ENCODE measurements at regions not wholly inside any gene's neighbourhood (a gene's known extent, or its start where the extent isn't known, plus 50 kb on each side); places are given as distances from the start of the nearest gene placed in this dataset.
A peak's percentile ranks its signal among the peaks of the same experiment; 100 is the strongest.

- Mint-ChIP-seq H3K36me3 (no peaks in the 10 kb centered on the region), H3K4me1 (no peaks in the 10 kb centered on the region), H3K27ac (no peak overlapping the region), H3K27me3 (no peaks in the 10 kb centered on the region), H3K9me3 (no peaks in the 10 kb centered on the region), H3K4me3 (no peak overlapping the region)
- ATAC-seq, result no peak
Observed at GRCh38 chr7:153017223-153017622, 257.7 kb downstream of the ACTR3B start.

GRCh38 chr7:153021542-153021941 is 262.0 kb downstream of the ACTR3B start:
- Mint-ChIP-seq H3K36me3 (no peaks in the 10 kb centered on the region), H3K4me3 (no peak overlapping the region), H3K9me3 (no peaks in the 10 kb centered on the region), H3K4me1 (no peaks in the 10 kb centered on the region), H3K27ac (no peak overlapping the region), H3K27me3 (no peaks in the 10 kb centered on the region)
- no peak for ATAC-seq

- Mint-ChIP-seq H3K36me3 (no peaks in the 10 kb centered on the region), H3K9me3 (no peaks in the 10 kb centered on the region), H3K4me3 (no peak overlapping the region), H3K27me3 (no peaks in the 10 kb centered on the region), H3K4me1 (no peaks in the 10 kb centered on the region), H3K27ac (no peak overlapping the region)
- no peak for ATAC-seq
Observed at GRCh38 chr7:153022475-153023193, 263.1 kb downstream of the ACTR3B start.

GRCh38 chr7:153023194-153023592 is 263.6 kb downstream of the ACTR3B start:
- no peaks in the 10 kb centered on the region for H3K27me3 Mint-ChIP-seq
- H3K27ac Mint-ChIP-seq, result no peak overlapping the region
- ATAC-seq, result no peak
- H3K4me3 Mint-ChIP-seq, result no peak overlapping the region
- no peaks in the 10 kb centered on the region for H3K9me3 Mint-ChIP-seq
- H3K36me3 Mint-ChIP-seq, result no peaks in the 10 kb centered on the region
- no peaks in the 10 kb centered on the region for H3K4me1 Mint-ChIP-seq

GRCh38 chr7:153027210-153027609 is 267.7 kb downstream of the ACTR3B start:
- no peak overlapping the region for H3K27ac Mint-ChIP-seq
- no peaks in the 10 kb centered on the region for H3K4me1 Mint-ChIP-seq
- no peak overlapping the region for H3K4me3 Mint-ChIP-seq
- ATAC-seq, result no peak
- H3K36me3 Mint-ChIP-seq, result no peaks in the 10 kb centered on the region
- H3K27me3 Mint-ChIP-seq, result no peaks in the 10 kb centered on the region
- no peaks in the 10 kb centered on the region for H3K9me3 Mint-ChIP-seq

- no peaks in the 10 kb centered on the region for H3K36me3 Mint-ChIP-seq
- no peaks in the 10 kb centered on the region for H3K4me1 Mint-ChIP-seq
- H3K9me3 Mint-ChIP-seq, result no peaks in the 10 kb centered on the region
- no peak for ATAC-seq
- no peak overlapping the region for H3K27ac Mint-ChIP-seq
- no peak overlapping the region for H3K4me3 Mint-ChIP-seq
- no peaks in the 10 kb centered on the region for H3K27me3 Mint-ChIP-seq
Observed at GRCh38 chr7:153027904-153028303, 268.4 kb downstream of the ACTR3B start.

- H3K9me3 Mint-ChIP-seq, result no peaks in the 10 kb centered on the region
- no peak for ATAC-seq
- no peak overlapping the region for H3K27ac Mint-ChIP-seq
- H3K36me3 Mint-ChIP-seq, result no peaks in the 10 kb centered on the region
- no peaks in the 10 kb centered on the region for H3K4me1 Mint-ChIP-seq
- H3K4me3 Mint-ChIP-seq, result no peak overlapping the region
- no peaks in the 10 kb centered on the region for H3K27me3 Mint-ChIP-seq
Observed at GRCh38 chr7:153030976-153031375, 271.4 kb downstream of the ACTR3B start.

- no peaks in the 10 kb centered on the region for H3K36me3 Mint-ChIP-seq
- no peak overlapping the region for H3K4me3 Mint-ChIP-seq
- H3K4me1 Mint-ChIP-seq, result no peaks in the 10 kb centered on the region
- H3K27me3 Mint-ChIP-seq, result no peaks in the 10 kb centered on the region
- ATAC-seq, result no peak
- H3K9me3 Mint-ChIP-seq, result no peaks in the 10 kb centered on the region
- H3K27ac Mint-ChIP-seq, result no peak overlapping the region
Observed at GRCh38 chr7:153034791-153035190, 275.2 kb downstream of the ACTR3B start.

- no peaks in the 10 kb centered on the region for H3K9me3 Mint-ChIP-seq
Observed at GRCh38 chr7:153036396-153037063, 277.0 kb downstream of the ACTR3B start.

GRCh38 chr7:153043440-153043839 is 283.9 kb downstream of the ACTR3B start:
- H3K4me3 Mint-ChIP-seq, result no peak overlapping the region
- H3K9me3 Mint-ChIP-seq, result no peaks in the 10 kb centered on the region
- no peaks in the 10 kb centered on the region for H3K4me1 Mint-ChIP-seq
- H3K27ac Mint-ChIP-seq, result no peak overlapping the region
- no peaks in the 10 kb centered on the region for H3K36me3 Mint-ChIP-seq
- ATAC-seq, result peak; percentile 51
- H3K27me3 Mint-ChIP-seq, result no peaks in the 10 kb centered on the region

More at GRCh38 chr7:153036396-153037063, 277.0 kb downstream of the ACTR3B start:
- H3K27me3 Mint-ChIP-seq, result no peaks in the 10 kb centered on the region
- H3K27ac Mint-ChIP-seq, result no peak overlapping the region
- no peak overlapping the region for H3K4me3 Mint-ChIP-seq
- no peaks in the 10 kb centered on the region for H3K4me1 Mint-ChIP-seq
- ATAC-seq, result no peak
- H3K36me3 Mint-ChIP-seq, result no peaks in the 10 kb centered on the region

GRCh38 chr7:153044981-153045380 is 285.4 kb downstream of the ACTR3B start:
- no peaks in the 10 kb centered on the region for H3K27me3 Mint-ChIP-seq

GRCh38 chr7:153047079-153047959 is 287.8 kb downstream of the ACTR3B start:
- Mint-ChIP-seq H3K27ac (no peak overlapping the region), H3K27me3 (no peaks in the 10 kb centered on the region), H3K36me3 (no peaks in the 10 kb centered on the region), H3K4me1 (no peaks in the 10 kb centered on the region), H3K4me3 (no peak overlapping the region), H3K9me3 (no peaks in the 10 kb centered on the region)
- ATAC-seq, result no peak

More at GRCh38 chr7:153044981-153045380, 285.4 kb downstream of the ACTR3B start:
- ATAC-seq, result no peak
- Mint-ChIP-seq H3K9me3 (no peaks in the 10 kb centered on the region), H3K36me3 (no peaks in the 10 kb centered on the region), H3K4me3 (no peak overlapping the region), H3K27ac (no peak overlapping the region), H3K4me1 (no peaks in the 10 kb centered on the region)

- no peak overlapping the region for H3K27ac Mint-ChIP-seq
- H3K27me3 Mint-ChIP-seq, result peaks cover 7% of the 10 kb centered on the region
- ATAC-seq, result no peak
- no peak overlapping the region for H3K4me3 Mint-ChIP-seq
- H3K4me1 Mint-ChIP-seq, result no peaks in the 10 kb centered on the region
- H3K36me3 Mint-ChIP-seq, result no peaks in the 10 kb centered on the region
- no peaks in the 10 kb centered on the region for H3K9me3 Mint-ChIP-seq
Observed at GRCh38 chr7:153052206-153052605, 292.7 kb downstream of the ACTR3B start.

- Mint-ChIP-seq H3K36me3 (no peaks in the 10 kb centered on the region), H3K27ac (no peak overlapping the region), H3K4me1 (no peaks in the 10 kb centered on the region), H3K27me3 (no peaks in the 10 kb centered on the region), H3K9me3 (peaks cover 3% of the 10 kb centered on the region), H3K4me3 (no peak overlapping the region)
- no peak for ATAC-seq
Observed at GRCh38 chr7:153061910-153062528, 302.5 kb downstream of the ACTR3B start.

- H3K36me3 Mint-ChIP-seq, result no peaks in the 10 kb centered on the region
- no peak for ATAC-seq
- H3K27me3 Mint-ChIP-seq, result no peaks in the 10 kb centered on the region
- H3K4me3 Mint-ChIP-seq, result no peak overlapping the region
- peaks cover 3% of the 10 kb centered on the region for H3K9me3 Mint-ChIP-seq
- no peak overlapping the region for H3K27ac Mint-ChIP-seq
- no peaks in the 10 kb centered on the region for H3K4me1 Mint-ChIP-seq
Observed at GRCh38 chr7:153065051-153065450, 305.5 kb downstream of the ACTR3B start.
